ENCODE measurements at regions not wholly inside any gene's neighbourhood (a gene's known extent, or its start where the extent isn't known, plus 50 kb on each side); places are given as distances from the start of the nearest gene placed in this dataset.

- no peak for ATAC-seq
- TF ChIP-seq ISL1 (CRISPR knock-in tag; IDR thresholded peaks at IDR 0.05) (no peak), CSDC2 (CRISPR knock-in tag; IDR thresholded peaks at IDR 0.05) (no peak), ZNF8 (CRISPR knock-in tag; IDR thresholded peaks at IDR 0.05) (no peak), BACH2 (CRISPR knock-in tag; IDR thresholded peaks at IDR 0.05; ENCODE audit: borderline replicate concordance) (no peak), ZNF70 (CRISPR knock-in tag; IDR thresholded peaks at IDR 0.05) (no peak), ESRRG (CRISPR knock-in tag; IDR thresholded peaks at IDR 0.05) (no peak), CSRNP3 (CRISPR knock-in tag; IDR thresholded peaks at IDR 0.05) (no peak), PPARA (CRISPR knock-in tag; IDR thresholded peaks at IDR 0.05; ENCODE audit: borderline replicate concordance) (no peak), ZC3H10 (CRISPR knock-in tag; IDR thresholded peaks at IDR 0.05) (no peak), TSHZ2 (CRISPR knock-in tag; IDR thresholded peaks at IDR 0.05) (no peak), SNAI2 (CRISPR knock-in tag; IDR thresholded peaks at IDR 0.05) (no peak), OSR1 (CRISPR knock-in tag; IDR thresholded peaks at IDR 0.05) (no peak), CREB5 (CRISPR knock-in tag; IDR thresholded peaks at IDR 0.05; ENCODE audit: low read depth) (no peak), ZFP3 (CRISPR knock-in tag; IDR thresholded peaks at IDR 0.05) (no peak)
These were observed 138.8 kb downstream of the DACT1 start for GRCh38 chr14:58776516-58776915.

GRCh38 chr14:58777541-58777979 is 139.8 kb downstream of the DACT1 start:
- TF ChIP-seq ZNF565 (CRISPR knock-in tag; conservative IDR thresholded peaks at IDR 0.05; ENCODE audit: low read depth) (no peak), RARB (CRISPR knock-in tag; IDR thresholded peaks at IDR 0.05) (no peak), ZNF70 (CRISPR knock-in tag; IDR thresholded peaks at IDR 0.05) (no peak), GLIS3 (CRISPR knock-in tag; IDR thresholded peaks at IDR 0.05) (no peak), POU6F1 (CRISPR knock-in tag; IDR thresholded peaks at IDR 0.05; ENCODE audit: borderline replicate concordance, low read depth) (no peak), PATZ1 (CRISPR knock-in tag; IDR thresholded peaks at IDR 0.05; ENCODE audit: borderline replicate concordance) (no peak), CSRNP3 (CRISPR knock-in tag; IDR thresholded peaks at IDR 0.05) (no peak), ZFP3 (CRISPR knock-in tag; IDR thresholded peaks at IDR 0.05) (no peak), OSR1 (CRISPR knock-in tag; IDR thresholded peaks at IDR 0.05) (no peak), TOX (CRISPR knock-in tag; IDR thresholded peaks at IDR 0.05; ENCODE audit: borderline replicate concordance) (no peak), ZFP30 (CRISPR knock-in tag; IDR thresholded peaks at IDR 0.05) (no peak)
- ATAC-seq, result no peak
